ENCODE measurements at regions not wholly inside any gene's neighbourhood (a gene's known extent, or its start where the extent isn't known, plus 50 kb on each side); places are given as distances from the start of the nearest gene placed in this dataset.

- Histone ChIP-seq H3K4me1 (ENCODE audit: insufficient read depth, low read length) (no peaks in the 10 kb centered on the region), H3K27ac (ENCODE audit: low read length) (no peak overlapping the region), H3K9me3 (ENCODE audit: insufficient read depth, low read depth, low read length) (no peaks in the 10 kb centered on the region), H3K36me3 (ENCODE audit: insufficient read depth, low read depth, low read length) (no peaks in the 10 kb centered on the region), H3K27me3 (ENCODE audit: insufficient read depth, low read length) (no peaks in the 10 kb centered on the region), H3K9ac (ENCODE audit: low read depth, low read length) (no peak overlapping the region), H3K4me3 (ENCODE audit: low read length) (no peak overlapping the region)
Observed at GRCh38 chr2:179348906-179349305, 84.3 kb upstream of the SESTD1 start.

- no peaks in the 10 kb centered on the region for H3K27me3 ChIP-seq (ENCODE audit: insufficient read depth, low read length)
- H3K9me3 ChIP-seq (ENCODE audit: insufficient read depth, low read depth, low read length), result no peaks in the 10 kb centered on the region
- peaks cover 11% of the 10 kb centered on the region; the same call in 1 of the 2 replicates for H3K4me1 ChIP-seq (ENCODE audit: insufficient read depth, low read length)
- H3K27ac ChIP-seq (ENCODE audit: low read length), result no peak overlapping the region
- no peak overlapping the region for H3K4me3 ChIP-seq (ENCODE audit: low read length)
- H3K36me3 ChIP-seq (ENCODE audit: insufficient read depth, low read depth, low read length), result no peaks in the 10 kb centered on the region
- H3K9ac ChIP-seq (ENCODE audit: low read depth, low read length), result no peak overlapping the region
Observed at GRCh38 chr2:179344970-179345369, 80.3 kb upstream of the SESTD1 start.

- Histone ChIP-seq H3K36me3 (ENCODE audit: insufficient read depth, low read depth, low read length) (no peaks in the 10 kb centered on the region), H3K27me3 (ENCODE audit: insufficient read depth, low read length) (no peaks in the 10 kb centered on the region), H3K4me1 (ENCODE audit: insufficient read depth, low read length) (peaks cover 11% of the 10 kb centered on the region; the same call in 1 of the 2 replicates), H3K9ac (ENCODE audit: low read depth, low read length) (no peak overlapping the region), H3K9me3 (ENCODE audit: insufficient read depth, low read depth, low read length) (no peaks in the 10 kb centered on the region), H3K27ac (ENCODE audit: low read length) (no peak overlapping the region), H3K4me3 (ENCODE audit: low read length) (no peak overlapping the region)
Observed at GRCh38 chr2:179344280-179344964, 79.8 kb upstream of the SESTD1 start.

GRCh38 chr2:179343945-179344279 is 79.3 kb upstream of the SESTD1 start:
- Histone ChIP-seq H3K4me3 (ENCODE audit: low read length) (no peak overlapping the region), H3K27ac (ENCODE audit: low read length) (no peak overlapping the region), H3K4me1 (ENCODE audit: insufficient read depth, low read length) (peaks cover 11% of the 10 kb centered on the region; the same call in 1 of the 2 replicates), H3K9ac (ENCODE audit: low read depth, low read length) (no peak overlapping the region), H3K36me3 (ENCODE audit: insufficient read depth, low read depth, low read length) (no peaks in the 10 kb centered on the region), H3K27me3 (ENCODE audit: insufficient read depth, low read length) (no peaks in the 10 kb centered on the region), H3K9me3 (ENCODE audit: insufficient read depth, low read depth, low read length) (no peaks in the 10 kb centered on the region)

GRCh38 chr2:179341152-179341866 is 76.7 kb upstream of the SESTD1 start:
- no peak overlapping the region; the same call in 1 of the 2 replicates for H3K4me3 ChIP-seq (ENCODE audit: low read length)

GRCh38 chr2:179340678-179341077 is 76.0 kb upstream of the SESTD1 start:
- Histone ChIP-seq H3K4me3 (ENCODE audit: low read length) (no peak overlapping the region), H3K9ac (ENCODE audit: low read depth, low read length) (no peak overlapping the region), H3K36me3 (ENCODE audit: insufficient read depth, low read depth, low read length) (no peaks in the 10 kb centered on the region), H3K9me3 (ENCODE audit: insufficient read depth, low read depth, low read length) (no peaks in the 10 kb centered on the region), H3K4me1 (ENCODE audit: insufficient read depth, low read length) (peaks cover 27% of the 10 kb centered on the region; the same call in 1 of the 2 replicates), H3K27ac (ENCODE audit: low read length) (no peak overlapping the region), H3K27me3 (ENCODE audit: insufficient read depth, low read length) (no peaks in the 10 kb centered on the region)

More at GRCh38 chr2:179341152-179341866, 76.7 kb upstream of the SESTD1 start:
- H3K27ac ChIP-seq (ENCODE audit: low read length), result no peak overlapping the region
- peaks cover 25% of the 10 kb centered on the region; the same call in 1 of the 2 replicates for H3K4me1 ChIP-seq (ENCODE audit: insufficient read depth, low read length)
- H3K9me3 ChIP-seq (ENCODE audit: insufficient read depth, low read depth, low read length), result no peaks in the 10 kb centered on the region
- no peaks in the 10 kb centered on the region for H3K36me3 ChIP-seq (ENCODE audit: insufficient read depth, low read depth, low read length)
- no peaks in the 10 kb centered on the region for H3K27me3 ChIP-seq (ENCODE audit: insufficient read depth, low read length)
- H3K9ac ChIP-seq (ENCODE audit: low read depth, low read length), result no peak overlapping the region

GRCh38 chr2:179338681-179339080 is 74.0 kb upstream of the SESTD1 start:
- Histone ChIP-seq H3K4me3 (ENCODE audit: low read length) (no peak overlapping the region), H3K4me1 (ENCODE audit: insufficient read depth, low read length) (peaks cover 33% of the 10 kb centered on the region; the same call in 1 of the 2 replicates), H3K36me3 (ENCODE audit: insufficient read depth, low read depth, low read length) (no peaks in the 10 kb centered on the region), H3K27ac (ENCODE audit: low read length) (no peak overlapping the region), H3K9me3 (ENCODE audit: insufficient read depth, low read depth, low read length) (no peaks in the 10 kb centered on the region), H3K9ac (ENCODE audit: low read depth, low read length) (no peak overlapping the region), H3K27me3 (ENCODE audit: insufficient read depth, low read length) (no peaks in the 10 kb centered on the region)

- Histone ChIP-seq H3K36me3 (ENCODE audit: insufficient read depth, low read depth, low read length) (no peaks in the 10 kb centered on the region), H3K4me3 (ENCODE audit: low read length) (peak overlapping the region; percentile 10; the same call in 1 of the 2 replicates), H3K27me3 (ENCODE audit: insufficient read depth, low read length) (no peaks in the 10 kb centered on the region), H3K9me3 (ENCODE audit: insufficient read depth, low read depth, low read length) (no peaks in the 10 kb centered on the region), H3K9ac (ENCODE audit: low read depth, low read length) (no peak overlapping the region; the same call in 1 of the 2 replicates), H3K4me1 (ENCODE audit: insufficient read depth, low read length) (peaks cover 33% of the 10 kb centered on the region; the same call in 1 of the 2 replicates), H3K27ac (ENCODE audit: low read length) (no peak overlapping the region)
Observed at GRCh38 chr2:179336782-179337534, 72.3 kb upstream of the SESTD1 start.

GRCh38 chr2:179335732-179336131 is 71.1 kb upstream of the SESTD1 start:
- H3K9me3 ChIP-seq (ENCODE audit: insufficient read depth, low read depth, low read length), result no peaks in the 10 kb centered on the region
- H3K4me3 ChIP-seq (ENCODE audit: low read length), result no peak overlapping the region
- H3K27ac ChIP-seq (ENCODE audit: low read length), result no peak overlapping the region
- H3K27me3 ChIP-seq (ENCODE audit: insufficient read depth, low read length), result no peaks in the 10 kb centered on the region
- no peak overlapping the region for H3K9ac ChIP-seq (ENCODE audit: low read depth, low read length)
- H3K4me1 ChIP-seq (ENCODE audit: insufficient read depth, low read length), result peaks cover 29% of the 10 kb centered on the region; the same call in 1 of the 2 replicates
- no peaks in the 10 kb centered on the region for H3K36me3 ChIP-seq (ENCODE audit: insufficient read depth, low read depth, low read length)

GRCh38 chr2:179332903-179333302 is 68.3 kb upstream of the SESTD1 start:
- H3K4me3 ChIP-seq (ENCODE audit: low read length), result no peak overlapping the region
- H3K9ac ChIP-seq (ENCODE audit: low read depth, low read length), result no peak overlapping the region

GRCh38 chr2:179331061-179331460 is 66.4 kb upstream of the SESTD1 start:
- Histone ChIP-seq H3K4me3 (ENCODE audit: low read length) (no peak overlapping the region), H3K9me3 (ENCODE audit: insufficient read depth, low read depth, low read length) (no peaks in the 10 kb centered on the region), H3K27me3 (ENCODE audit: insufficient read depth, low read length) (no peaks in the 10 kb centered on the region), H3K4me1 (ENCODE audit: insufficient read depth, low read length) (peaks cover 6% of the 10 kb centered on the region; the same call in 1 of the 2 replicates), H3K27ac (ENCODE audit: low read length) (no peak overlapping the region), H3K9ac (ENCODE audit: low read depth, low read length) (no peak overlapping the region), H3K36me3 (ENCODE audit: insufficient read depth, low read depth, low read length) (no peaks in the 10 kb centered on the region)

More at GRCh38 chr2:179332903-179333302, 68.3 kb upstream of the SESTD1 start:
- H3K27ac ChIP-seq (ENCODE audit: low read length), result no peak overlapping the region
- no peaks in the 10 kb centered on the region for H3K9me3 ChIP-seq (ENCODE audit: insufficient read depth, low read depth, low read length)
- no peaks in the 10 kb centered on the region for H3K27me3 ChIP-seq (ENCODE audit: insufficient read depth, low read length)
- no peaks in the 10 kb centered on the region for H3K36me3 ChIP-seq (ENCODE audit: insufficient read depth, low read depth, low read length)
- peaks cover 22% of the 10 kb centered on the region; the same call in 1 of the 2 replicates for H3K4me1 ChIP-seq (ENCODE audit: insufficient read depth, low read length)
